GM23338 (cell line): ENCODE measurements at regions not wholly inside any gene's neighbourhood (a gene's known extent, or its start where the extent isn't known, plus 50 kb on each side); places are given as distances from the start of the nearest gene placed in this dataset.

Experiments
- ATAC-seq: fragments of 200-7000 bp; cut with Tn5 transposase; 3 replicates; pipeline ENCODE4 v1.9.1; 2020
- DNase-seq: peaks from one replicate; pipeline ENCODE4 v3.0.0-alpha.2; 2015; ENCODE audit warnings: low spot score
- H2AFZ ChIP-seq: fragments of 200-600 bp; sonication (generic); 2 replicates; pipeline ENCODE4 v1.8.0; 2016; ENCODE audit warnings: antibody characterized with exemption, mild to moderate bottlenecking, moderate library complexity
- H3F3A ChIP-seq: fragments of 200-600 bp; sonication (generic); replicated peaks from 2 replicates; pipeline ENCODE4 v1.8.0; 2017; ENCODE audit warnings: antibody characterized with exemption, mixed run types, low read depth
- H3K27ac ChIP-seq: fragments of 200-600 bp; sonication (generic); 2 replicates; pipeline ENCODE4 v1.6.1; 2016; ENCODE audit warnings: low read depth
- H3K27me3 ChIP-seq: fragments of 200-600 bp; sonication (generic); 2 replicates; pipeline ENCODE4 v1.8.0; 2016; ENCODE audit warnings: mild to moderate bottlenecking, mixed run types, moderate library complexity; ENCODE audit not compliant: insufficient read depth
- H3K36me3 ChIP-seq: fragments of 200-600 bp; sonication (generic); 2 replicates; pipeline ENCODE4 v1.8.0; 2016; ENCODE audit warnings: mild to moderate bottlenecking; ENCODE audit not compliant: insufficient read depth
- H3K4me1 ChIP-seq: fragments of 200-600 bp; sonication (generic); 2 replicates; pipeline ENCODE4 v1.8.0; 2016; ENCODE audit warnings: mild to moderate bottlenecking, moderate library complexity; ENCODE audit not compliant: insufficient read depth
- H3K4me2 ChIP-seq: fragments of 200-600 bp; sonication (generic); 2 replicates; pipeline ENCODE4 v1.7.1; 2017; ENCODE audit warnings: mixed run types
- H3K4me3 ChIP-seq: fragments of 200-600 bp; sonication (generic); 2 replicates; pipeline ENCODE4 v1.6.1; 2016; ENCODE audit warnings: mixed run types
- H3K79me2 ChIP-seq: fragments of 200-600 bp; sonication (generic); replicated peaks from 2 replicates; pipeline ENCODE4 v1.8.0; 2017; ENCODE audit warnings: mild to moderate bottlenecking; ENCODE audit not compliant: insufficient read depth
- H3K9me2 ChIP-seq: fragments of 200-600 bp; sonication (generic); 2 replicates; pipeline ENCODE4 v1.8.0; 2017; ENCODE audit not compliant: insufficient read depth
- H4K20me1 ChIP-seq: fragments of 200-600 bp; sonication (generic); replicated peaks from 2 replicates; pipeline ENCODE4 v1.8.0; 2017; ENCODE audit warnings: mild to moderate bottlenecking; ENCODE audit not compliant: insufficient read depth
- H3K27ac Mint-ChIP-seq: 2 replicates; pipeline ENCODE4 v1.8.0; 2020; ENCODE audit warnings: inconsistent platforms, mild to moderate bottlenecking, moderate library complexity, mixed read lengths
- H3K27me3 Mint-ChIP-seq: 3 replicates; pipeline ENCODE4 v1.8.0; 2022; ENCODE audit warnings: low read depth, mild to moderate bottlenecking, moderate library complexity, mixed read lengths, inconsistent platforms; ENCODE audit not compliant: insufficient read depth, poor library complexity
- H3K36me3 Mint-ChIP-seq: 3 replicates; pipeline ENCODE4 v1.8.0; 2021; ENCODE audit warnings: low read depth, mild to moderate bottlenecking, inconsistent platforms, moderate library complexity, mixed read lengths
- H3K4me1 Mint-ChIP-seq: 3 replicates; pipeline ENCODE4 v1.8.0; 2020; ENCODE audit warnings: mild to moderate bottlenecking, inconsistent platforms, mixed read lengths
- H3K4me3 Mint-ChIP-seq: 3 replicates; pipeline ENCODE4 v1.8.0; 2021; ENCODE audit warnings: moderate library complexity, mild to moderate bottlenecking, inconsistent platforms, mixed read lengths
- H3K9me3 Mint-ChIP-seq: 3 replicates; pipeline ENCODE4 v1.8.0; 2020; ENCODE audit warnings: moderate library complexity, mild to moderate bottlenecking, inconsistent platforms, mixed read lengths
- CREB1 ChIP-seq: fragments of 250-450 bp; sonication (Bioruptor Pico); IDR thresholded peaks from 2 replicates; pipeline ENCODE4 v1.5.0; 2020; ENCODE audit warnings: low read depth, mild to moderate bottlenecking, moderate library complexity
- EZH2 ChIP-seq: fragments of 200-600 bp; sonication (generic); IDR thresholded peaks from one replicate; pipeline ENCODE4 v1.8.0; 2017; ENCODE audit warnings: antibody characterized with exemption, mild to moderate bottlenecking, low read depth; ENCODE audit not compliant: unreplicated experiment
- JUNB ChIP-seq: IDR thresholded peaks from one replicate; pipeline ENCODE4 v1.6.1; 2016; ENCODE audit warnings: antibody characterized with exemption; ENCODE audit not compliant: unreplicated experiment
- NANOG ChIP-seq: IDR thresholded peaks from 2 replicates; pipeline ENCODE4 v1.6.1; 2016; ENCODE audit warnings: antibody characterized with exemption, borderline replicate concordance
- POLR2AphosphoS5 ChIP-seq: IDR thresholded peaks from 2 replicates; pipeline ENCODE4 v1.6.1; 2016; ENCODE audit warnings: antibody characterized with exemption, low read depth
- STAT1 ChIP-seq: IDR thresholded peaks from one replicate; pipeline ENCODE4 v1.6.1; 2016; ENCODE audit warnings: antibody characterized with exemption; ENCODE audit not compliant: unreplicated experiment
- ZNF114 ChIP-seq: fragments of 250-450 bp; sonication (Bioruptor Pico); IDR thresholded peaks from 2 replicates; pipeline ENCODE4 v1.5.0; 2020; ENCODE audit warnings: mild to moderate bottlenecking, moderate library complexity
- ZNF331 ChIP-seq: fragments of 250-450 bp; sonication (Bioruptor Pico); IDR thresholded peaks from 2 replicates; pipeline ENCODE4 v1.5.0; 2020; ENCODE audit warnings: low read depth, mild to moderate bottlenecking, moderate library complexity
- TF ChIP-seq, protein P1 (sequence below): IDR thresholded peaks from 2 replicates; pipeline ENCODE4 v1.6.1; 2016; ENCODE audit warnings: antibody characterized with exemption
- TF ChIP-seq, protein P2 (sequence below), 2 experiments: fragments of 200-600 bp in 1 of 2; sonication (generic) in 1 of 2; conservative IDR thresholded peaks; 2 replicates each; pipeline versions ENCODE4 v1.5.1 to v1.6.1; 2016 to 2017; ENCODE audit warnings: antibody characterized with exemption in 2 of 2, low read depth in 2 of 2, mild to moderate bottlenecking in 2 of 2, moderate library complexity in 1 of 2
- TF ChIP-seq, protein P3 (sequence below): IDR thresholded peaks from one replicate; pipeline ENCODE4 v1.6.1; 2018; ENCODE audit warnings: antibody characterized with exemption; ENCODE audit not compliant: unreplicated experiment

DNA sequence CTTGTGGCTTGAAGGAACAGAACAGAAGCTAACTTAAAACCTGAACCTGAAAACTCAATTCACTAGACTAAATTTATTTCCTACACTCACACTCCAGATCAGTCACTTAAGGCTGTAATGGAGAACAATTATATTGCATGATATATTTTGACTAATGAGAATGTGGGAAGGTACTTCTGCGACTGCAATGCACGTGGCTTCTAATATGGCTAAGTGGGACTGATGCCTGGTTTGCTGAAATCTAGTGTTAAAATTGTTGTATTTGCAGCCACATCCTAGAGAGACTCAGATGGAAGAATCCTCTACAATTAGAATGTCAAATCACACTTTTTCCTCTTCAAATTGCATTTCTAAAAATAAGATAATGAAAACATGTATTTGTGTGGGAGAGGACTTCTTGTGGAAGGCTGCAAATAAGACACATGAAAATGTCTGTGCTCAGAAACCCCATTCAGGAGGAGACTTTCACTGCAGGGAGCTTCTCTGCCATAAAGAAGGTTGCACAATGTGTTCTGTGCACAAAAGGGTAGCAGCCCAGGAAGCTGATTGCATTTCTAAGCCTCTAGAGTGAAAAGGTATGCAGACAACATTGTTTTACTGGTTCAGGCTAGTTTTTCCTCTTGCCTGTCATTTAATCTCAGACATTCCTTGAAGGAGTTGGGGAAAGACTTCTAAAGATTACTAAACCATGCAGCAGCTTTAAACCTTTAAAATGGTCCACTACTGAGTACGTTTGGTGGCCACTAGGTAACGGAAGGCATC is 224.3 kb downstream of the NEDD1 start (continued):
- TF ChIP-seq, protein P1, sequence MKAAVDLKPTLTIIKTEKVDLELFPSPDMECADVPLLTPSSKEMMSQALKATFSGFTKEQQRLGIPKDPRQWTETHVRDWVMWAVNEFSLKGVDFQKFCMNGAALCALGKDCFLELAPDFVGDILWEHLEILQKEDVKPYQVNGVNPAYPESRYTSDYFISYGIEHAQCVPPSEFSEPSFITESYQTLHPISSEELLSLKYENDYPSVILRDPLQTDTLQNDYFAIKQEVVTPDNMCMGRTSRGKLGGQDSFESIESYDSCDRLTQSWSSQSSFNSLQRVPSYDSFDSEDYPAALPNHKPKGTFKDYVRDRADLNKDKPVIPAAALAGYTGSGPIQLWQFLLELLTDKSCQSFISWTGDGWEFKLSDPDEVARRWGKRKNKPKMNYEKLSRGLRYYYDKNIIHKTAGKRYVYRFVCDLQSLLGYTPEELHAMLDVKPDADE = no peak
- TF ChIP-seq, protein P2, sequence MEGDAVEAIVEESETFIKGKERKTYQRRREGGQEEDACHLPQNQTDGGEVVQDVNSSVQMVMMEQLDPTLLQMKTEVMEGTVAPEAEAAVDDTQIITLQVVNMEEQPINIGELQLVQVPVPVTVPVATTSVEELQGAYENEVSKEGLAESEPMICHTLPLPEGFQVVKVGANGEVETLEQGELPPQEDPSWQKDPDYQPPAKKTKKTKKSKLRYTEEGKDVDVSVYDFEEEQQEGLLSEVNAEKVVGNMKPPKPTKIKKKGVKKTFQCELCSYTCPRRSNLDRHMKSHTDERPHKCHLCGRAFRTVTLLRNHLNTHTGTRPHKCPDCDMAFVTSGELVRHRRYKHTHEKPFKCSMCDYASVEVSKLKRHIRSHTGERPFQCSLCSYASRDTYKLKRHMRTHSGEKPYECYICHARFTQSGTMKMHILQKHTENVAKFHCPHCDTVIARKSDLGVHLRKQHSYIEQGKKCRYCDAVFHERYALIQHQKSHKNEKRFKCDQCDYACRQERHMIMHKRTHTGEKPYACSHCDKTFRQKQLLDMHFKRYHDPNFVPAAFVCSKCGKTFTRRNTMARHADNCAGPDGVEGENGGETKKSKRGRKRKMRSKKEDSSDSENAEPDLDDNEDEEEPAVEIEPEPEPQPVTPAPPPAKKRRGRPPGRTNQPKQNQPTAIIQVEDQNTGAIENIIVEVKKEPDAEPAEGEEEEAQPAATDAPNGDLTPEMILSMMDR (conservative IDR thresholded peaks at IDR 0.05; ENCODE audit: low read depth in 2 of 2) = no peak
- peak; percentile 46 for TF ChIP-seq CREB1 (CRISPR knock-in tag)
- peak; percentile 85 for TF ChIP-seq NANOG
- TF ChIP-seq, protein P3, sequence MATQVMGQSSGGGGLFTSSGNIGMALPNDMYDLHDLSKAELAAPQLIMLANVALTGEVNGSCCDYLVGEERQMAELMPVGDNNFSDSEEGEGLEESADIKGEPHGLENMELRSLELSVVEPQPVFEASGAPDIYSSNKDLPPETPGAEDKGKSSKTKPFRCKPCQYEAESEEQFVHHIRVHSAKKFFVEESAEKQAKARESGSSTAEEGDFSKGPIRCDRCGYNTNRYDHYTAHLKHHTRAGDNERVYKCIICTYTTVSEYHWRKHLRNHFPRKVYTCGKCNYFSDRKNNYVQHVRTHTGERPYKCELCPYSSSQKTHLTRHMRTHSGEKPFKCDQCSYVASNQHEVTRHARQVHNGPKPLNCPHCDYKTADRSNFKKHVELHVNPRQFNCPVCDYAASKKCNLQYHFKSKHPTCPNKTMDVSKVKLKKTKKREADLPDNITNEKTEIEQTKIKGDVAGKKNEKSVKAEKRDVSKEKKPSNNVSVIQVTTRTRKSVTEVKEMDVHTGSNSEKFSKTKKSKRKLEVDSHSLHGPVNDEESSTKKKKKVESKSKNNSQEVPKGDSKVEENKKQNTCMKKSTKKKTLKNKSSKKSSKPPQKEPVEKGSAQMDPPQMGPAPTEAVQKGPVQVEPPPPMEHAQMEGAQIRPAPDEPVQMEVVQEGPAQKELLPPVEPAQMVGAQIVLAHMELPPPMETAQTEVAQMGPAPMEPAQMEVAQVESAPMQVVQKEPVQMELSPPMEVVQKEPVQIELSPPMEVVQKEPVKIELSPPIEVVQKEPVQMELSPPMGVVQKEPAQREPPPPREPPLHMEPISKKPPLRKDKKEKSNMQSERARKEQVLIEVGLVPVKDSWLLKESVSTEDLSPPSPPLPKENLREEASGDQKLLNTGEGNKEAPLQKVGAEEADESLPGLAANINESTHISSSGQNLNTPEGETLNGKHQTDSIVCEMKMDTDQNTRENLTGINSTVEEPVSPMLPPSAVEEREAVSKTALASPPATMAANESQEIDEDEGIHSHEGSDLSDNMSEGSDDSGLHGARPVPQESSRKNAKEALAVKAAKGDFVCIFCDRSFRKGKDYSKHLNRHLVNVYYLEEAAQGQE = no peak
- TF ChIP-seq JUNB = no peak
- TF ChIP-seq STAT1 = no peak
- no peak for TF ChIP-seq EZH2
- TF ChIP-seq POLR2AphosphoS5 = no peak; the same call in 1 of the 2 replicates
- TF ChIP-seq ZNF114 (CRISPR knock-in tag) = peak; percentile 79; the same call in 1 of the 2 replicates

DNA sequence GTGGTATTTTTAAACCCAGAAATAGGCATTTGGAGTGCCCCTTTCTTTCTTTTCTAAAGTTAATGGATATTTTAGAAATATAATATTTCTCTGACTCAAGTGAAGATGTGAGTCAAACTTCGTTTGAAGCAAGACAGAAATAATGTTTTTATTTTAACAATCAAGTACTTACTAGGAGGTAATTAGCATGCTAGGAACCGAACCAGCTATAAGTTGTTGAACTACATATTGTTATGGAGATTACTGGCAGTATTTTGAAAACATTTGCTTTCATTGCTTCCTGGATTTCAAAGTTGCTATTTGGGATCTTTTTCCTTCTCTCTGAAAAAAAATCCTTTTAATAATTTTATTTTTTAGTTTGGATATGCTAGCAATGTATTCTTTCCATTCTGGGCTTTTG is 225.2 kb downstream of the NEDD1 start:
- Histone ChIP-seq H3K36me3 (no peaks in the 10 kb centered on the region), H3K4me3 (peak overlapping the region; percentile 31), H3K27ac (peak overlapping the region; percentile 95), H3K27me3 (no peaks in the 10 kb centered on the region), H4K20me1 (no peaks in the 10 kb centered on the region), H3F3A (no peaks in the 10 kb centered on the region), H3K4me1 (peaks cover 20% of the 10 kb centered on the region), H3K79me2 (no peaks in the 10 kb centered on the region), H2AFZ (no peak overlapping the region), H3K4me2 (peak overlapping the region; percentile 39), H3K9me2 (peaks cover 12% of the 10 kb centered on the region)
- Mint-ChIP-seq H3K9me3 (peaks cover 28% of the 10 kb centered on the region), H3K4me1 (peaks cover 42% of the 10 kb centered on the region), H3K27me3 (peaks cover 2% of the 10 kb centered on the region), H3K4me3 (peak overlapping the region; percentile 51), H3K27ac (peak overlapping the region; percentile 89), H3K36me3 (peaks cover 33% of the 10 kb centered on the region)
- peak; percentile 18; the same call in 2 of the 3 replicates for ATAC-seq
- TF ChIP-seq NANOG = peak; percentile 65
- no peak for TF ChIP-seq ZNF331 (CRISPR knock-in tag)
- TF ChIP-seq JUNB = no peak
- peak; percentile 53 for DNase-seq
